Endodermal cell (in vitro differentiated cells): ENCODE measurements at regions not wholly inside any gene's neighbourhood (a gene's known extent, or its start where the extent isn't known, plus 50 kb on each side); places are given as distances from the start of the nearest gene placed in this dataset.

Experiments
- DNase-seq: peaks from one replicate; pipeline ENCODE4 v3.0.0-alpha.2; 2017
- H3K27ac ChIP-seq: 2 replicates; pipeline ENCODE4 v1.5.1; 2013; ENCODE audit warnings: mild to moderate bottlenecking, low read depth, low read length, moderate library complexity
- H3K27me3 ChIP-seq: 2 replicates; pipeline ENCODE4 v1.6.1; 2013; ENCODE audit warnings: mild to moderate bottlenecking, low read length, moderate library complexity; ENCODE audit not compliant: insufficient read depth, control insufficient read depth, poor library complexity, severe bottlenecking
- H3K36me3 ChIP-seq: 2 replicates; pipeline ENCODE4 v1.7.0; 2013; ENCODE audit warnings: mild to moderate bottlenecking, low read length, moderate library complexity; ENCODE audit not compliant: control insufficient read depth, insufficient read depth
- H3K4me1 ChIP-seq: one replicate; pipeline ENCODE4 v1.7.0; 2013; ENCODE audit warnings: low read length; ENCODE audit not compliant: control insufficient read depth, insufficient read depth
- H3K4me3 ChIP-seq: 2 replicates; pipeline ENCODE4 v1.5.1; 2013; ENCODE audit warnings: mild to moderate bottlenecking, low read length, moderate library complexity
- H3K9ac ChIP-seq: 2 replicates; pipeline ENCODE4 v1.6.1; 2013; ENCODE audit warnings: mild to moderate bottlenecking, low read length, moderate library complexity; ENCODE audit not compliant: poor library complexity, severe bottlenecking; ENCODE audit errors: extremely low read depth
- H3K9me3 ChIP-seq: 2 replicates; pipeline ENCODE4 v1.6.1; 2013; ENCODE audit warnings: mild to moderate bottlenecking, low read length, moderate library complexity; ENCODE audit not compliant: control insufficient read depth
- H3K27ac Mint-ChIP-seq: 2 replicates; pipeline ENCODE4 v1.8.0; 2020; ENCODE audit warnings: mixed read lengths
- H3K27me3 Mint-ChIP-seq: 2 replicates; pipeline ENCODE4 v1.8.0; 2021; ENCODE audit warnings: mild to moderate bottlenecking, mixed read lengths; ENCODE audit not compliant: insufficient read depth
- H3K36me3 Mint-ChIP-seq: 2 replicates; pipeline ENCODE4 v1.8.0; 2020; ENCODE audit warnings: low read depth, mixed read lengths
- H3K4me1 Mint-ChIP-seq: 2 replicates; pipeline ENCODE4 v1.8.0; 2020; ENCODE audit warnings: mixed read lengths
- H3K4me3 Mint-ChIP-seq: 2 replicates; pipeline ENCODE4 v1.8.0; 2020; ENCODE audit warnings: mild to moderate bottlenecking, moderate library complexity, mixed read lengths
- H3K9me3 Mint-ChIP-seq: 2 replicates; pipeline ENCODE4 v1.8.0; 2020; ENCODE audit warnings: mild to moderate bottlenecking, mixed read lengths
- CTCF ChIP-seq: fragments of 200-600 bp; sonication (generic); conservative IDR thresholded peaks from 2 replicates; pipeline ENCODE4 v1.5.0; 2021; ENCODE audit warnings: antibody characterized with exemption, mild to moderate bottlenecking
- WGBS, 2 experiments: methylation state at CpG; one replicate each; pipeline versions ENCODE4 v1.1.5 to v1.1.7; 2013; ENCODE audit warnings: missing lambda C conversion rate in 2 of 2, mixed read lengths in 1 of 2; ENCODE audit not compliant: insufficient coverage in 1 of 2, insufficient read length in 1 of 2; 5-methylcytosine and 5-hydroxymethylcytosine counted together

- no peaks in the 10 kb centered on the region for H3K9me3 ChIP-seq
- no peak for TF ChIP-seq CTCF
- H3K27me3 ChIP-seq, result no peaks in the 10 kb centered on the region
- no peak overlapping the region for H3K9ac ChIP-seq
- H3K27ac Mint-ChIP-seq, result no peak overlapping the region
- DNase-seq, result no peak
- H3K4me3 Mint-ChIP-seq, result no peak overlapping the region
- no peaks in the 10 kb centered on the region for H3K27me3 Mint-ChIP-seq
- no peaks in the 10 kb centered on the region for H3K36me3 ChIP-seq
- no peak overlapping the region for H3K4me3 ChIP-seq
- no peaks in the 10 kb centered on the region for H3K4me1 ChIP-seq
- no peaks in the 10 kb centered on the region for H3K4me1 Mint-ChIP-seq
- no peaks in the 10 kb centered on the region for H3K36me3 Mint-ChIP-seq
- H3K9me3 Mint-ChIP-seq, result no peaks in the 10 kb centered on the region
- H3K27ac ChIP-seq, result no peak overlapping the region
Measured at GRCh38 chr11:33608386-33608785, 92.2 kb downstream of the C11orf91 start.

GRCh38 chr11:33606762-33607161 lies 93.9 kb downstream of the C11orf91 start:
- WGBS, 2 experiments, result 96 to 100% methylated on average over 4 to 8 of the region's 10 CpGs
- no peaks in the 10 kb centered on the region for H3K9me3 ChIP-seq
- H3K4me1 Mint-ChIP-seq, result no peaks in the 10 kb centered on the region
- H3K27ac ChIP-seq, result no peak overlapping the region
- no peak overlapping the region for H3K4me3 ChIP-seq
- H3K27me3 ChIP-seq, result no peaks in the 10 kb centered on the region
- no peaks in the 10 kb centered on the region for H3K36me3 Mint-ChIP-seq
- no peaks in the 10 kb centered on the region for H3K27me3 Mint-ChIP-seq
- no peak overlapping the region for H3K9ac ChIP-seq
- H3K4me1 ChIP-seq, result no peaks in the 10 kb centered on the region
- H3K9me3 Mint-ChIP-seq, result no peaks in the 10 kb centered on the region
- TF ChIP-seq CTCF, result no peak
- H3K27ac Mint-ChIP-seq, result no peak overlapping the region
- H3K4me3 Mint-ChIP-seq, result no peak overlapping the region
- DNase-seq, result no peak
- H3K36me3 ChIP-seq, result no peaks in the 10 kb centered on the region

- Histone ChIP-seq H3K4me1 (no peaks in the 10 kb centered on the region), H3K36me3 (no peaks in the 10 kb centered on the region), H3K9me3 (no peaks in the 10 kb centered on the region), H3K27ac (no peak overlapping the region), H3K9ac (no peak overlapping the region), H3K27me3 (no peaks in the 10 kb centered on the region), H3K4me3 (no peak overlapping the region)
- 92 to 100% methylated on average over 1 to 2 of the region's 3 CpGs for WGBS, 2 experiments
- Mint-ChIP-seq H3K27me3 (no peaks in the 10 kb centered on the region), H3K9me3 (no peaks in the 10 kb centered on the region), H3K4me3 (no peak overlapping the region), H3K4me1 (no peaks in the 10 kb centered on the region), H3K27ac (no peak overlapping the region), H3K36me3 (no peaks in the 10 kb centered on the region)
- DNase-seq, result no peak
- no peak for TF ChIP-seq CTCF
Measured at GRCh38 chr11:33605703-33606102, 94.9 kb downstream of the C11orf91 start.
